PC-9 (cell line): ENCODE measurements at regions not wholly inside any gene's neighbourhood (a gene's known extent, or its start where the extent isn't known, plus 50 kb on each side); places are given as distances from the start of the nearest gene placed in this dataset.

Experiments
- CTCF ChIP-seq: fragments of 200-600 bp; sonication (generic); conservative IDR thresholded peaks from 2 replicates; pipeline ENCODE4 v1.6.1; 2017; ENCODE audit warnings: mixed run types, antibody characterized with exemption, mild to moderate bottlenecking, moderate library complexity
- EZH2 ChIP-seq: fragments of 200-600 bp; sonication (generic); IDR thresholded peaks from 2 replicates; pipeline ENCODE4 v1.8.0; 2017; ENCODE audit warnings: antibody characterized with exemption, low read depth

- TF ChIP-seq CTCF (no peak), EZH2 (no peak)
Measured at GRCh38 chr1:83694449-83694848, 304.5 kb downstream of the TTLL7 start.
